ENCODE measurements at regions not wholly inside any gene's neighbourhood (a gene's known extent, or its start where the extent isn't known, plus 50 kb on each side); places are given as distances from the start of the nearest gene placed in this dataset.

GRCh38 chr20:48012401-48012974 lies 227.2 kb upstream of the SULF2 start:
- Histone ChIP-seq H4K20me1 (ENCODE audit: insufficient read depth) (no peaks in the 10 kb centered on the region), H3K36me3 (ENCODE audit: low read depth) (peaks cover 6% of the 10 kb centered on the region; the same call in 1 of the 2 replicates), H3F3A (ENCODE audit: insufficient read depth, low read depth) (peaks cover 27% of the 10 kb centered on the region), H3K4me3 (no peak overlapping the region), H3K27me3 (ENCODE audit: insufficient read depth, low read depth) (no peaks in the 10 kb centered on the region), H3K9me3 (ENCODE audit: insufficient read depth, low read depth) (peaks cover 34% of the 10 kb centered on the region), H3K27ac (peak overlapping the region; percentile 44), H3K79me2 (ENCODE audit: low read depth) (no peaks in the 10 kb centered on the region), H3K9me2 (ENCODE audit: insufficient read depth) (no peaks in the 10 kb centered on the region), H3K4me1 (replicated peaks; ENCODE audit: insufficient read depth) (peaks cover 13% of the 10 kb centered on the region), H3K4me2 (peak overlapping the region; percentile 6; the same call in 1 of the 2 replicates), H2AFZ (no peak overlapping the region)
- intact Hi-C loops (cut with micrococcal nuclease; ENCODE audit: unreplicated experiment), result loop anchor here (1.0 kb wide), 3 partner anchors 27 to 283 kb away; no protein-coding TSS in a partner anchor
- TF ChIP-seq EZH2 (IDR thresholded peaks at IDR 0.05; ENCODE audit: low read depth) (no peak), CTCF (conservative IDR thresholded peaks at IDR 0.05) (peak; percentile 68)
- no TSS peak for BruUV-seq (replicated peaks)
- peak; percentile 65 to 97 for DNase-seq
- ChIA-PET CTCF (no interaction called here), POLR2A (ENCODE audit: unreplicated experiment) (no interaction called here)

GRCh38 chr20:48011025-48011424 lies 225.7 kb upstream of the SULF2 start:
- ChIA-PET POLR2A (ENCODE audit: unreplicated experiment) (no interaction called here), CTCF (interaction anchor here (0.6 kb wide), 1 partner anchor 26 kb away, joined by 4 read pairs; no protein-coding TSS in a partner anchor)
- intact Hi-C loops (cut with micrococcal nuclease; ENCODE audit: unreplicated experiment), result no loop called here

GRCh38 chr20:48010623-48011022 lies 225.3 kb upstream of the SULF2 start:
- no peaks in the 10 kb centered on the region for H3K9me2 ChIP-seq (ENCODE audit: insufficient read depth)
- intact Hi-C loops (cut with micrococcal nuclease; ENCODE audit: unreplicated experiment), result no loop called here
- no peak for DNase-seq
- no peaks in the 10 kb centered on the region for H4K20me1 ChIP-seq (ENCODE audit: insufficient read depth)
- no peak overlapping the region for H3K27ac ChIP-seq
- TF ChIP-seq EZH2 (IDR thresholded peaks at IDR 0.05; ENCODE audit: low read depth) (no peak), CTCF (conservative IDR thresholded peaks at IDR 0.05) (no peak)
- H3K4me1 ChIP-seq (replicated peaks; ENCODE audit: insufficient read depth), result peaks cover 13% of the 10 kb centered on the region
- ChIA-PET CTCF (no interaction called here), POLR2A (ENCODE audit: unreplicated experiment) (no interaction called here)
- H3K9me3 ChIP-seq (ENCODE audit: insufficient read depth, low read depth), result peaks cover 34% of the 10 kb centered on the region
- no peak overlapping the region for H3K4me3 ChIP-seq
- peaks cover 6% of the 10 kb centered on the region; the same call in 1 of the 2 replicates for H3K36me3 ChIP-seq (ENCODE audit: low read depth)
- no peaks in the 10 kb centered on the region for H3K27me3 ChIP-seq (ENCODE audit: insufficient read depth, low read depth)
- H3K4me2 ChIP-seq, result no peak overlapping the region
- BruUV-seq (replicated peaks), result no TSS peak
- H2AFZ ChIP-seq, result no peak overlapping the region
- no peaks in the 10 kb centered on the region for H3K79me2 ChIP-seq (ENCODE audit: low read depth)
- H3F3A ChIP-seq (ENCODE audit: insufficient read depth, low read depth), result peaks cover 27% of the 10 kb centered on the region

More at GRCh38 chr20:48011025-48011424, 225.7 kb upstream of the SULF2 start:
- DNase-seq, result no peak
- Histone ChIP-seq H3K4me1 (replicated peaks; ENCODE audit: insufficient read depth) (peaks cover 13% of the 10 kb centered on the region), H2AFZ (no peak overlapping the region), H3F3A (ENCODE audit: insufficient read depth, low read depth) (peaks cover 27% of the 10 kb centered on the region), H4K20me1 (ENCODE audit: insufficient read depth) (no peaks in the 10 kb centered on the region), H3K79me2 (ENCODE audit: low read depth) (no peaks in the 10 kb centered on the region), H3K36me3 (ENCODE audit: low read depth) (peaks cover 6% of the 10 kb centered on the region; the same call in 1 of the 2 replicates), H3K9me2 (ENCODE audit: insufficient read depth) (no peaks in the 10 kb centered on the region), H3K27ac (no peak overlapping the region), H3K4me2 (no peak overlapping the region), H3K4me3 (no peak overlapping the region), H3K9me3 (ENCODE audit: insufficient read depth, low read depth) (peaks cover 34% of the 10 kb centered on the region), H3K27me3 (ENCODE audit: insufficient read depth, low read depth) (no peaks in the 10 kb centered on the region)
- no peak for TF ChIP-seq EZH2 (IDR thresholded peaks at IDR 0.05; ENCODE audit: low read depth)
- TF ChIP-seq CTCF (conservative IDR thresholded peaks at IDR 0.05), result no peak
- no TSS peak for BruUV-seq (replicated peaks)
